ENCODE measurements at regions not wholly inside any gene's neighbourhood (a gene's known extent, or its start where the extent isn't known, plus 50 kb on each side); places are given as distances from the start of the nearest gene placed in this dataset.

DNA sequence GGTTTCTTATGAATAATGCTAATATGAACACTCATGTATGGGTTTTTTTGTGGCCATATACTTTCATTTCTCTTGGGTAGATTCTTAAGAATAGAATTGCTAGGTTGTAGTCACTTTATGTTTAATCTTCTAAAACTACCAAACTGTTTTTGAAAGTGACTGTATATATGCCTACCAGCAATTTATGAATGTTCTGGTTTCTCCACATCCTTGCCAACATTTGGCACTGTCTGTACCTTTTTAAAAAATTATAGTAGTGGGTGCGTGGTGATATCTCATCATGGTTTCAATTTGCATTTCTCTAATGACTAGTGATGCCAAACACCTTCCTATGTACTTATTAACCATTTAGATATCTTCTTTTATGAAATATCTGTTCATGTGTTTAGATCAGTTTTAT, 110.6 kb upstream of the RIOK3 start:
- no peak for DNase-seq (ENCODE audit: low read depth)

DNA sequence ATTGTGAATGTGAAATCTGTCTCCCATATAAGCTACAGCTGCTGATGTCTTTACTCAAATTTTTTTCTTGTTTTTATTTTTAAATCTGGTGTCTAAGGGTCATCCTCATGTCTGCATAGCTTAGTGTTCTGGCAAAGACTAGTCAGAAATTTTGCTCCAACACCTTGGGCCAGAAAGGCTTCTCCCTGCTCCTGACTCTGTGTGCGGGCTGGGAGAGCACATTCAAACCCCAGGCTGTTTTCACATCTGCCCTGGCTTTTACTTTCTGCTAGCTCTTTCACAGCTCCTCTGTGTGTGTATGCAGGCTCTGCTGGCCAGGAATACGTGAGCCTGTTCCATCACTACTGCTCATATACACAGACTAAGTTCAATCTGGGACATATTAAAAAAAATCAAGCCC, 102.9 kb upstream of the RIOK3 start:
- DNase-seq (ENCODE audit: low read depth): no peak

DNA sequence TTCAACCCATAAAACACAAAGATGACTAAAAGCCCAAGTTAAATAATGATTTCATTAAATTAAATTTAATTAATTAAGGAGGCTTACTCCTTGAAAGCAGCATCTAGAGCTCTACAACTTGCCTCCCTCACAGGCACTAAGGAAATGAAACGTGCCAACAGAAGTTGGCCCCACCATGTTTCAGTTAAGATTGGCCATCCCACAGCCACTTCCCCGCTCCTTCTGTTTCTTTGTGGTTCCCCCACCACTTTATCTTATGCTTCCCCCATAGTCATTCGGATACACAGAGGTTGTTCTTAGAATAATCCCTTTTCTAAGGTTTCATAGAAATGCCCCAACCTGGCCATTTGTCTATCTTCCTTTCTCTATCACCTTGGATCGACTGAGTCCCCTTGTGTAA, 101.6 kb upstream of the RIOK3 start:
- DNase-seq (ENCODE audit: low read depth): no peak

DNA sequence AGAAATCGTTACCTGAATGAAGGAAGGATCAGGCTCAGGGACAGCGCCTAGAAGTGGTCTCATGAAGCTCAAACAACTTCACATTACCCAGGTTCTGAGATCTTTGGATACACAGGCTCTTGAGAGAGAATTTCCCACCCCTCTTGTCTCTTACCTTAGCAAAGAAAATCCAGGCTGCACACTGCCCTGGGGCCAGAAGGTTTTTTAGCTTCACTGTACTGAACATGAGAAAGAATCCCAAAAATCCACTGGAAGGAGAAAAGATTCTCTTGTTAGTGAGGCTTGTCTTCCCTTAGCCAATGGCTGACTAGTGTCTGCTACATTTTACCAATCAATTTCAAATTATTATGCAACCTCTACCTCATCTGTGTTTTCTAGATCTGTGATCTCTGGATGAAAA, 101.0 kb upstream of the RIOK3 start:
- DNase-seq (ENCODE audit: low read depth): no peak

DNA sequence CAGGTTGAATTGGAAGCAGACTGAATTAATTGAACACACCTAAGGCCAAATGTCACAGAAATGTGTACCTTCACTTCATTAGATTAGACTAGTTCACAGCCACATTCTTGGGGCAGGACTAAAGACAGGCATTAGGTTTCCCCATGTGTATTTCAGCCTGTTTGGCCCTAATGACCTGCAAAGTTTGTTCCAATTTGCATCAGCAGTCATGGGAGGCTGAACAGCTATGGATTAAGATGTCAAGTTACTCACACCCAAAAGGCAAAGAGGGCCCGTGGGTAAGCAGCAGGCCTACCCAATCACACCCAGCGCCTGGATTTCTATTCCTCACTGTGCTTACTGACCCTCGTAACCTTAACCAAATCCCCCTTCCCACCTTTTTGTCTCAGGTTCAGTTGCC, 99.6 kb upstream of the RIOK3 start:
- no peak for DNase-seq (ENCODE audit: low read depth)

DNA sequence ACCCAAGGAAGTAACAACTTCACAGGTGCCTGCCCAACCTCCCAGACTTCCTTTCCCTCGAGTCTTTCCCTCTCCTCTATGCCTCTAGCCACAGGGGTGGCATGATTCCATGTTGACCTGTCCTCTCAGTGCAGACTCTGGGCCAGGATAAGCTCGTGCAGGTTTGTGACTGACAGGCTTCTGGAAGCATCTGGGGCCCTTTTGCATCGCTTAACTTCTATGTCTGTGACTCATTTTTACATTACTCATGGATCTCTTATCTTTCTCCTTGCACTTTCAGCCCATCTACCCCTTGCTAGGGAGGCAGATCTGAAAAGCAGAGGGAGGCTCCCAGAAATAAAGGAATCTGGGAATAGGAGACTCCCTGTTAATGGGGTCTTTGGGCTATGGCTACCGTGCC, 98.5 kb upstream of the RIOK3 start:
- DNase-seq (ENCODE audit: low read depth): no peak

DNA sequence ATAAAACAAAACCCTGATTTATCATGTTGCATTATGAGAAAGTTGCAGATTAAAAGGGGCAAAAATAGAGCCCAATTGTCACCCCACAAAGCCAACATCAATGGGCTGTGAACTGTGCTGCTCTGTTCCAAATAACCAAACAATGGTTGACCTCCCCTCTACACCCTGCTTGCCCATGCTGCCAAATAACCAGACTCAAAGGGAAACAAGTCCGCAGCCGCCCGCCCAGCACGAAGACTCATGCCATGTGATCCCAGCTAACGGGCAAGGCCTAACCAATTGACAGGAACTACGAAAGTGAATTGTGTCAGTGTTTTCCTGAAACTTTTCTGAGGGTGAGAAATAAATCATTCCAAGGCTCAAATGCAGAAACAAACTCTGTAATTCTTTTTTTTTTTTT, 97.9 kb upstream of the RIOK3 start:
- DNase-seq (ENCODE audit: low read depth): no peak

DNA sequence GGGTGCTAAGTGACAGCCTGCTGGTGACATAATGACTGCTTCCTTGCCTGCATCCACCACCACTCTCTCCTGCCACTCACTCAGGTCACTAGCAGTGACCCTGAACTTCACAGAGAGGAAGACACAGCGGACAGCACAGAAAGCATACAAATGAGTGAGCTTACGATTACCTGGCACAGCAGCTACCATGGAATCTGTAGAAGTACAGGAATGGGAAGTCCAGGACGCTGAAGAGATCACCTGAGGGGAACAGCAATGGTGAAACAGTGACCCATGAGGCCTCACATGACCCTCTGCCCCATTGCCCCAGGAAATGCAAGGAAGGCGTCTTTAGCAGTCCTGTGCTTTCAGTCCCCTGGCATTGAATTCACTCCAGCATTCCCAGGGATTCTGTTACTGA, 96.7 kb upstream of the RIOK3 start:
- DNase-seq (ENCODE audit: low read depth): no peak

DNA sequence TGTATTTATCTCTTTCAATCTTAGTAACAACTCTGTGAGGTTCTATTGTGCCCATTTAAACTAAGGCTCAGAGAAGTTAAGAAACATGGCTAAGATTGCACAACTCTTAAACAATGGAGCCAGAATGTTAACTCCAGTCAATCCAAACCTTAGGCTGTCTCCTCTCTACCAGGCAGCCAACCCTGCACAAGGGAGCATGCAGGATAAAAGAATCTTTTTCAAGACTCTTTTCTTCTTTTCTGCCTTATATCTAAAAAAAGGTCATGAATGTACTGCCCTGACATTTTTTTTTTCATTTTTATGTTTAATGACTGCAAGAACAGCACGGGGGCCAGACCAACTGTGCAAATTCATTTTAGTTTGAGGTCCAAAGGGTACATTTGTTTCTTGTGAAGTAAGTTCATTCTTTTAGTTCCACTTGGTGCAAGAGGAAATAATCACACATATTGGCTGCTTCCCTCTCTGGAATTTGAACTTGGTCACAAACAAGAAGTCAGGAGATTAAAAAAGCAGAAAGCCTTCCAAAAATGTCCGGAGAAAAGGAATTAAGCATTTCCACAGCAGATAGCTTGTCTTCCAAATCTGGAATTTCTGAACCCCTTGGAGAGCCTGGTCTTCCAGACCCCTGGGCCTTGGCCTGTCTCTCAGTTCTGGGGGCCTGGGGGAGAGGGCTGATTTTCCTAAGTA, 96.0 kb upstream of the RIOK3 start:
- DNase-seq (ENCODE audit: low read depth): peak; percentile 58

DNA sequence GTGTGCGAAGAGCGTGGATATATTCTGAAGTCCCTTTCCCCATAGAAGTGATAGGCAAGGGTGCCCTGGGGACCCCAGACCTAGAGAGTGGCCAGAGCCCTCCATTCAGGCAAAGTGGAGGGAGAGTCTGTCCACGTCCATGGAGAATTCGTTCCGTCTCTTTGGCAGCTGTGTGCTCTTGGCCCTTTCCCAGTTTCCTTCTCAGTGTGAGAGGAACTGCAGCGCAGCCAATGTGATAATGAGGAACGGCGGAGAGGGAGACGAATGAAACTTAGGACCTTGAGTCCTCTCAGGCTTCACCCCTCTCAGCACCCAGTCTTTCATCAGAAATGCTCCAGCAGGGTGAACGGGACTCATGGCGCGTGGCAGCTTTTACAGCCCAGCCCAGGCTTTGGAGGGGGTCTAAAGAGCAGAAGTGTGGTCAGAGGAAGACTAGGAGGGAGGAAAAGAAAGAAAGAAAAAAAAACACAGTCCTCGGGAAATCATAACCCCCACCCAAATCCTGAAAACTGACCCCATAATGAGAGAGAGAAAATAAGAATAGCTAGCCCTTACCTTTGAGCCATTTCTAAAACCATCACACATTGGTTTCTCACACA, 95.0 kb upstream of the RIOK3 start:
- DNase-seq (ENCODE audit: low read depth): no peak

DNA sequence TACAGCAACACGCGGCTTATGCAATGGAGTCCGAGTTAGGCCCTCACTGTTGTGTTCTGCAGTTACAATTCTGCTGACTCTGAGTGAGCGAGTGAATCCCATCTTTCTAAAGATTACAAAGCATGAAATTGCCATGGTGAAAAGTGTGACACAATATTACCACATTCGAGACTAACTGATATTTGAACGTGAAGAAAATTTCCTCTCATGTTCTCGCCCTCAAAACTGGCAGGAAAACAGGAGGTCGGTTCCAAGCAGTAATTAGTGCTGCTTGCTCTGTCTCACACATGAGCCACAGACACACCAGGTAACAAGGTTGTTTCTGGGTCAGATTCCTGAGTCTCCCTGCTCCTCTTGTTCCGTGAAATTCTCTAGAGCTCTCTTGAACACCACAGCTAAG, 93.7 kb upstream of the RIOK3 start:
- DNase-seq (ENCODE audit: low read depth): no peak

DNA sequence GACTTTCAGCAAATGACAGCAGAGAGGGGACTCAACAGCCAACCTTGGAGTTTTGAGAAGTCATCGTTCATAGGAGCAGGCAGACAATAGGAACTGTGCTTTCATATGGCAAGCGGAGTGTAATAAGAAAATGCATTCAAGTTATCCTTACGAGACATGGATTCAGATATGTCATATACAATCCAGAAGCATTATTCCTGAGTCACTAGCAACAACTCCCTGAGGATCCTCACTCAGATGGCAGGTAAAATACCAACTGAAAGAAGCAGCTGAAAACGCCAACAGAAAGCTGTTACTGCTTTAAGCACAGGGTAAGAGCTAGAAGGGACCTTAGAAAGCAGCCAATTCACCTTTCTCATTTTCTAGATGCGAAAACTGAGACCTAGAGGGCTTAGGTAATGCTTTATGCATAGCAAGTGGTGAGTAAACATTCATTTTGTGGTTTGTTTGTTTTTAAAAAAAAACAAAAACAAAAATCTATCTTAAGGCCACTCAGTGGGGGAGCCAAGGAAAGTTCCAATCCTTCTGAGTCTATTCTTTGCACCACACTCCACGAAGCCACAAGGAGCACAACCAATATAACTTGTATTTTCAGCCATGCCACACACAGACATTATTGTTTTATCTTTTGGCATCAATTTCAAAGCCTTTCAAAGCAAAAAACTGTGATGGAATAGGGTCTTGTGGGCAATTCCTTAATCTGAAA, 89.1 kb upstream of the RIOK3 start:
- no peak for DNase-seq (ENCODE audit: low read depth)

DNA sequence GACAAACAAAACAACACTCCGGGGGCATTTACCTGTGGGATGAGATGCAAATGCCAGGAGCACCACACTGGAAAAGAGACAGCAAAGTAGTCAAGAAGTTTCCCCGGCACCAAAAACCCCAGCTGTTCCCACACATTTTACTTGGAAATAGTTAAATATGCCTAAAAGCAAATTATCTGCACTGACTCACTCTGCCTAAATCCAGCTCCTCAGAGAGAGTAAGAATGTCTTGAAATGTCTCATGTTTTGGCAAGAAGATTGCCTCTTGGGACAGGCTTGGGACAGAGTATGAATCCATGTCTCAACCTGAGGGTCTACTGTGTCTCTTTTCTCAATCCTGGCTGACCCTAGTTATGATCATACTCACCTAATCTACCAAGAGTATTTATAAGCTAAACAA, 87.5 kb upstream of the RIOK3 start:
- peak; percentile 55 for DNase-seq (ENCODE audit: low read depth)

DNA sequence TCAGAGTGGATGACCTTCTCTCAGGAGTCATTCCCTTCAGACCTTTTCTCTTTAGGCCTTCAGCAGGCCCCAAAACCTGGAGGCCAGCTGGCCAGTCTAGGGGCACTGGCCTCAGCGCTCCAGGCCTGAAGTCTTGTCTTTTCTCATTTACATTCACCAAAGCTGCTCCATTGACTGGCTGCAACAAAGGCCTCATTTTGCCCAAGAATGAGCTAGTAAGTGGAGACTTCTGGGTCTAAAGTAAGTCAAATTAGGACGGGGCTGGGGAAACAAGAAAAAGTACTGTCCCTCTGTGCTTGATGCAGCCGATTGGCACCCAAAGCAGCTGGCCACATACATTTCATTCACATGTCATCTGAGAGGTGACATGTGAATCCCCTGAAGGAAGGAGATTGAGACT, 83.8 kb upstream of the RIOK3 start:
- DNase-seq (ENCODE audit: low read depth): no peak

DNA sequence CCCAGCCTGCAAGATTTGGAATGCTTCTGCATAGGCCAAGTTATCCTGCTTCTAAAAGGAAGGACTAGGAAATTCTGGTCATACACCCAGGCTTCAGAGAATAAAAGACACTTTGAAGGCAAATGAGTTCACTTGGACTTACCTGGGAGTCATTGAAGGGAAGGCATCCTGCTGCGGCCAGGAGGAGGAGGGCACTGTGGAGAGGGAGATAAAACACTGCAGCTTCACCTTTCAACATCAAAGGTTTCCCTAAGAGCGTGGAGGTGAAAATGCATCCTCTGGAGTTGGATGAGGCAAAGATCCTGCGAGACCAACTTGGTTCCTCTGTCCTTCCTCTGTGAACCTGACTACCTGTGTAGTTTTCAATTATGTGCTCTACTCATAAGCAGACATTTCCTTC, 79.5 kb upstream of the RIOK3 start:
- DNase-seq (ENCODE audit: low read depth): no peak

DNA sequence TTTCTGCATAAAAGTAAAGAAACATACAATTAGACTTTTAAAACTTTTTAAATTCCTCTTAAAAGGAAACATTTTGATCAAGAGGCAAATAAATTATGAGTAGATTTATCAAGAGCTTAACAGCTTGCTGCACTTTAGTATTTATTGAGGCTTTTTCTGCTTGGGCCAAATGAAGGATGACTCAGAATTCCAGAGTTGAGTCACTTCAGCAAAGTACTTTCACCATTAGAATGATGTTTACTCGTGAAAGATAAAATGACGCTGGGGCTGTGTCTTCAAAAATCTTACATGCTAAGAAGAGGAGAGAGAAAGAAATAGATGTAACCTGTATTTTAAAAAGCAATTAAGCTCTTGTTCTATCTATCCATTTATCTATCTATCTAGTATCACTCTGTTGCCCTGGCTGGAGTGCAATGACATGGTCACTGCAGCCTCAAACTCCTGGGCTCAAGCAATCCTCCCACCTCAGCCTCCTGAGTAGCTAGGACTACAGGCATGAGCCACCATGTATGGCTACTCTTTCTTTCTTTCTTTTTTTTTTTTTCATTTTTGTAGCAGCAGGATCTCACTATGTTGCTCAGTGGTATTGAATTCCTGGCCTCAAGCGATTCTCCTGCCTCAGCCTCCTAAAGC, 75.3 kb upstream of the RIOK3 start:
- DNase-seq (ENCODE audit: low read depth): peak; percentile 51

DNA sequence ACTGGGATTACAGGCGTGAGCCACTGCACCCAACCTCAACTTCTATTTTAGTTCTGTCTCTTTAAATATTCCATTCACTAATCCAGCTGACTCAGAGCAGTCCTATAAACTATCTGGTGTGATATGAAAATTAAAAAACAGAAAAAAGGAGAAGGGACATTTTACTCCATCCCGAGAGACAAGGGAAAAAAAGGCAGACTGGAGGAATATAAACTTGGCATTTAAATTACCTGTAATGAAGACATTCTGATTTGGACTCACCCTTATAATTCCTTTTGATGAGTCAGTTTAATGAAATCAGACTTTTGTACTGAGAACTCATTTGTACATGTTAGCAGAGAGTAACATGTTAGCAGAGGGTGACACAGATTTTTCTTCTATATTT, 74.8 kb upstream of the RIOK3 start:
- DNase-seq (ENCODE audit: low read depth): no peak

DNA sequence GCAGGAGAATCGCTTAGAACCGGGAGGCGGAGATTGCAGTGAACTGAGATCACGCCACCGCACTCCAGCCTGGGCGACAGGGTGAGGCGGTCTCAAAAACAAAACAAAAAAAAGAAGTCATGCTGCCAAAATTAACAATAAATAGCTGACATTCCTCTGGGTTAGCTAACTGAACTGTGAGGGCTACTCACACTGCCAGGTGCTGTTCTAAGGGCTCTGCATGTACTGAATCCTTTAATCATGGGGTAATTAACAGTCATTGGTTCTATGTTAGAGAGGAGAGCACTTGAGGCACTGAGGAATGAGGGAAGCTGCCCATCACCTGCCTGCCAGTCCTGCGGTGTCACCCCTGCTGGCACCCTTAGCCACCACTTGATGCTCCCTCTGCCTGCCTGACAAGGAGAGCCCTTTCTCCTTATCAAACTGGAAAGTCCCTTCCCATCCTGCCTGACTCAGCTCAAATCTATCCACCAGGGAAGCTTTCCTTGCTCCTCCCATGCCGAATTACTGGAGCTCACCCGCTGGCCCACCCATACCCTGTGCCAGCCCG, 73.0 kb upstream of the RIOK3 start:
- no peak for DNase-seq (ENCODE audit: low read depth)

DNA sequence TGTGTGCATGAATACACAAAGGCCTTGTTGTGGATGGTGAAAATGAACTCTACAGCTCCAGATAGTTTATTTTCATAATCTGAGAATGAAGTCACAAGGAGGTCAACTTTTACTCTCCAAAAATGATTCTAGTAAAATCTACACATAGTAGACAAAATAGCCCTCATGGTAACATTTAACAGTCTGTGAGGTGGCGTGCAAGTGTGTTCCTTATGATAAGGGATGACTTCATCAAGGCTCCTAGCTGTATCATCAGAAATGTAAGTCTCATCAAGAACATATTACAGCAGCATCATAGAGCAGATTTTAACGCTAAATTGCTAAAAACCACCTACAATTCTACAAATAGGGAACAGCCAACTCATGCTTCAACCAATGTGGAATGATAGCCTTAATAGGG, 72.3 kb upstream of the RIOK3 start:
- DNase-seq (ENCODE audit: low read depth): no peak

DNA sequence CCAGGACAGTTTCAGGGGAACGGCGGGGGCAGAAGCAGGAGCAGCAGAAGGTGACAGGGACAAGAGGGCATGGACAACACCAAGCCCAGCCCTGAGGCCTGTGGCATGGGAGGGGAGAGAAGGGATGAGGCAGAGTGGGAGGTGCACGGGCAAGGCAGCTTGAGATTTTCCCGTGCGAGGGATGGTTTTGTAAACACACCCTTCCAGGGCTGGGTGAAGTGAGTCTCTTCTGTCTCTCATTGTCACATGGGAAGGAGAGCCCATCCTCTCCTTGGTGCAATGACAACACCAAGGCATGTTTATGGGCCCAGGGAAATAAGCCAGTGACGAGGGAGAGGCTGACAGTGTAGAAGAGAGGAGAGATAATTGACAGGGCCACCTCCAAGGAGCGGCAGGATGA, 69.6 kb upstream of the RIOK3 start:
- no peak for DNase-seq (ENCODE audit: low read depth)

DNA sequence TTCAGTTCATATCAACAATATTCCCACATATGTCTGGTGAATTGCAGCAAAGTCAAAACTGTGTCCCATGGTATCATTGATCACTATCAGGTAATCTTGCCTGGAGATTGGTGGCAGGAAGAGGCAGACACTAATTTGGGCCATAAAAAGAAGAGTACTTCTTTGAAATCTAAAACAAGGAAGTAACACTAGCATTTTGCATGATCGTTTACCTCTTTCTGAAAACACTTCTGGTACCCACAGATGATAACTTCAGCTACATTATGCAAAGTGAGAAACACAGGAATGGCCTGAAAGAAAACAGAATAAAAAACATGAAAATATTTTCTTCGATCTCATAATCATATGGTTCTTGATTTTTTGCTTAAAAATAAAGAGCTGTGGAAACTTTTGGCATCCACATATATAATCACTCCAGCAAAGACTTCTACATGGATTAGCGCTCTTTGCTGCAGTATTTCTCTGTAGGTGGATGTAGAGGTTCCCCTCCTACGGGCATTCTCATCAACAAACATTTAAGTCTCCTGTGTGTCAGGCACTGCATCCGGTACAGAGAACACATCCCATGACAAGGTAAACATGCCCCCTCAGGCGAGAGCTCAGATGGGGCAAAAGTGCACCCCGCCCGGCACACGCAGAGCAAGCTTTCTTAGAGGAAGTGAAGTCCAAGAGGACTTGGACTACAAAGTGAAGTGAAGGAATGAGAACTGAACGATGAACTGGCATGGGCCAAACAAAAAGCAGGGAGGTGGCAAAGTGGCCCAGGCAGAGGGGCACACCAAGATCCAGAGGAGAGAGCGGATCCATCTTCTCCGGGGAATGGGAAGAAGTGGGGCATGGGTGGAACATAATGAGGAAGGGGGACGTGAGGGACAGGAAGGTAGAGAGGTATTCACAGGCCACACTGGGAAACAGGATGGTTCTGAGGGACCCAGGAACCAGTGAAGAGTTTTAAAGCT, 68.0 kb upstream of the RIOK3 start:
- no peak for DNase-seq (ENCODE audit: low read depth)

DNA sequence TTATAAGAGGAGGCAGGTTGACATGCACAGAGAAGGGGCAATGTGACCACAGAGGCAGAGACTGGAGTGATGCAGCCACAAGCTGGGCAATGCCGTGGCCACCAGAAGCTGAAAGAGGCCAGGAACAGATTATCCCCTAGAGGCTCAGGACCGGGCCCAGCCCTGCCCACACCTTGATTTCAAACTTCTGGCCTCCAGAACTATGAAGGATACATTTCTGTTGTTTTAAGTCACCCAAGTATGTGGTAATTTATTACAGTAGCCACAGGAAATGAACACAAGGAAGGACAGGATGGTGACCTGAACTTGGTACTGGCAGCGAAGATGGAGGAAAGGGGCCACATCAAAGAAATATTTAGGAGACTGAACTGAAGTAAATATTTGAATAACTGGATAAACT, 66.8 kb upstream of the RIOK3 start:
- no peak for DNase-seq (ENCODE audit: low read depth)
